ENCODE measurements at regions not wholly inside any gene's neighbourhood (a gene's known extent, or its start where the extent isn't known, plus 50 kb on each side); places are given as distances from the start of the nearest gene placed in this dataset.
"Not testable (repeated sequence)": the region's sequence is repeated elsewhere in the genome, so short reads cannot be mapped to it uniquely, and the experiment has no call there.

GRCh38 chr12:83817730-83818129 is 1094.9 kb downstream of the SLC6A15 start:
- DNase-seq, result no peak

GRCh38 chr12:83808591-83808990 is 1104.0 kb downstream of the SLC6A15 start:
- no peak for DNase-seq

GRCh38 chr12:83807871-83808270 is 1104.7 kb downstream of the SLC6A15 start:
- no peak for DNase-seq

- no peak for DNase-seq
These were observed 1106.7 kb downstream of the SLC6A15 start for GRCh38 chr12:83805873-83806272.

- DNase-seq, result no peak
These were observed 1107.3 kb downstream of the SLC6A15 start for GRCh38 chr12:83805156-83805772.

GRCh38 chr12:83801972-83802371 is 1110.6 kb downstream of the SLC6A15 start:
- no peak for DNase-seq

GRCh38 chr12:83800022-83800421 is 1112.6 kb downstream of the SLC6A15 start:
- no peak for DNase-seq

- no peak for DNase-seq
These were observed 1109.8 kb downstream of the TMTC2 start for GRCh38 chr12:83796531-83796930.

- DNase-seq, result no peak
These were observed 1106.9 kb downstream of the TMTC2 start for GRCh38 chr12:83793616-83794015.

- DNase-seq, result no peak
These were observed 1097.7 kb downstream of the TMTC2 start for GRCh38 chr12:83784298-83784890.

GRCh38 chr12:83779526-83779925 is 1092.8 kb downstream of the TMTC2 start:
- no peak for DNase-seq

GRCh38 chr12:83769151-83769550 is 1082.4 kb downstream of the TMTC2 start:
- DNase-seq, result peak; percentile 54

GRCh38 chr12:83767723-83768122 is 1081.0 kb downstream of the TMTC2 start:
- DNase-seq, result no peak

- DNase-seq, result no peak
These were observed 1076.7 kb downstream of the TMTC2 start for GRCh38 chr12:83763425-83763824.

- DNase-seq, result no peak
These were observed 1073.2 kb downstream of the TMTC2 start for GRCh38 chr12:83759906-83760305.

GRCh38 chr12:83758888-83759631 is 1072.4 kb downstream of the TMTC2 start:
- DNase-seq, result no peak

GRCh38 chr12:83753904-83754303 is 1067.2 kb downstream of the TMTC2 start:
- DNase-seq, result no peak

GRCh38 chr12:83753205-83753604 is 1066.5 kb downstream of the TMTC2 start:
- no peak for DNase-seq

- no peak for DNase-seq
These were observed 1052.9 kb downstream of the TMTC2 start for GRCh38 chr12:83739607-83740006.

- DNase-seq, result no peak
These were observed 1024.1 kb downstream of the TMTC2 start for GRCh38 chr12:83710851-83711250.

- DNase-seq, result no peak
These were observed 1023.2 kb downstream of the TMTC2 start for GRCh38 chr12:83709899-83710298.

GRCh38 chr12:83700838-83701237 is 1014.1 kb downstream of the TMTC2 start:
- no peak for DNase-seq

GRCh38 chr12:83696311-83696710 is 1009.6 kb downstream of the TMTC2 start:
- not testable (repeated sequence) for DNase-seq

GRCh38 chr12:83691730-83692129 is 1005.0 kb downstream of the TMTC2 start:
- DNase-seq, result no peak
